Ishikawa (cell line): ENCODE measurements at regions not wholly inside any gene's neighbourhood (a gene's known extent, or its start where the extent isn't known, plus 50 kb on each side); places are given as distances from the start of the nearest gene placed in this dataset.

Experiments used
- TAF1 ChIP-seq: IDR thresholded peaks from 2 replicates; pipeline ENCODE4 v1.6.1; 2012; ENCODE audit warnings: low read depth, mild to moderate bottlenecking
- TCF12 ChIP-seq: IDR thresholded peaks from 2 replicates; pipeline ENCODE4 v1.6.1; 2012; ENCODE audit warnings: low read depth
- TEAD4 ChIP-seq: IDR thresholded peaks from 2 replicates; pipeline ENCODE4 v1.6.1; 2012
- TF ChIP-seq, protein P1 (sequence below): IDR thresholded peaks from 2 replicates; pipeline ENCODE4 v1.6.1; 2012; ENCODE audit warnings: low read depth, mild to moderate bottlenecking

DNA sequence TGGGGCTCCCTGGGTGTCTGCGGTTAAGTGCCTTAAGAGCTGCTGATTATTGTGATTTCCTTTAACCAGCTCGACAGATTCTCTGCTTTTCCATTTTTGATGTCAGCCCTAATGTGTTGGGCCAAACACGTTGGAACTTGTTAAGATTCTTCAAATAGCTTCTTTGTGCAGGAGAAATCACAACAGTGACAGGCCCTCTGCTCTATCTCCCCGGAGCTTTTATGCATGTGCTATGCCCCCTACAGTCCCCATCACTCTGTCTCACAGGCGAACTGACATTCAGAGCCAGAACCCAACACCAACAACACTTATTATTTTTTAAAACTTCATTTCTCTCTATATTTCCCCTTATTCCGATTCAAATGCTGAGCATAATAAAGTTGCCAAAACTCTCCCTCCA, 371.7 kb upstream of the CELF4 start:
- TF ChIP-seq TCF12: no peak
- no peak for TF ChIP-seq TEAD4
- TF ChIP-seq, protein P1, sequence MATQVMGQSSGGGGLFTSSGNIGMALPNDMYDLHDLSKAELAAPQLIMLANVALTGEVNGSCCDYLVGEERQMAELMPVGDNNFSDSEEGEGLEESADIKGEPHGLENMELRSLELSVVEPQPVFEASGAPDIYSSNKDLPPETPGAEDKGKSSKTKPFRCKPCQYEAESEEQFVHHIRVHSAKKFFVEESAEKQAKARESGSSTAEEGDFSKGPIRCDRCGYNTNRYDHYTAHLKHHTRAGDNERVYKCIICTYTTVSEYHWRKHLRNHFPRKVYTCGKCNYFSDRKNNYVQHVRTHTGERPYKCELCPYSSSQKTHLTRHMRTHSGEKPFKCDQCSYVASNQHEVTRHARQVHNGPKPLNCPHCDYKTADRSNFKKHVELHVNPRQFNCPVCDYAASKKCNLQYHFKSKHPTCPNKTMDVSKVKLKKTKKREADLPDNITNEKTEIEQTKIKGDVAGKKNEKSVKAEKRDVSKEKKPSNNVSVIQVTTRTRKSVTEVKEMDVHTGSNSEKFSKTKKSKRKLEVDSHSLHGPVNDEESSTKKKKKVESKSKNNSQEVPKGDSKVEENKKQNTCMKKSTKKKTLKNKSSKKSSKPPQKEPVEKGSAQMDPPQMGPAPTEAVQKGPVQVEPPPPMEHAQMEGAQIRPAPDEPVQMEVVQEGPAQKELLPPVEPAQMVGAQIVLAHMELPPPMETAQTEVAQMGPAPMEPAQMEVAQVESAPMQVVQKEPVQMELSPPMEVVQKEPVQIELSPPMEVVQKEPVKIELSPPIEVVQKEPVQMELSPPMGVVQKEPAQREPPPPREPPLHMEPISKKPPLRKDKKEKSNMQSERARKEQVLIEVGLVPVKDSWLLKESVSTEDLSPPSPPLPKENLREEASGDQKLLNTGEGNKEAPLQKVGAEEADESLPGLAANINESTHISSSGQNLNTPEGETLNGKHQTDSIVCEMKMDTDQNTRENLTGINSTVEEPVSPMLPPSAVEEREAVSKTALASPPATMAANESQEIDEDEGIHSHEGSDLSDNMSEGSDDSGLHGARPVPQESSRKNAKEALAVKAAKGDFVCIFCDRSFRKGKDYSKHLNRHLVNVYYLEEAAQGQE: no peak
- TF ChIP-seq TAF1: no peak
